SK-N-SH (cell line): ENCODE measurements at regions not wholly inside any gene's neighbourhood (a gene's known extent, or its start where the extent isn't known, plus 50 kb on each side); places are given as distances from the start of the nearest gene placed in this dataset.

Experiments used
- CTCF ChIA-PET: fragments of 300-600, 350-600 bp; formaldehyde crosslinking; extraction: SDS; loops from one replicate; lab custom pipeline; 2021; lab: Yijun Ruan, JAX
- POLR2A ChIA-PET: fragments of 350-600 bp; sonication (Branson Sonifier 250); formaldehyde crosslinking; extraction: SDS; loops from one replicate; lab custom pipeline; 2020; ENCODE audit warnings: antibody characterized with exemption, inconsistent platforms; lab: Yijun Ruan, JAX
- DNase-seq: peaks from one replicate; pipeline ENCODE4 v3.0.0; 2012
- H2AFZ ChIP-seq: fragments of 200-600 bp; sonication (generic); 2 replicates; pipeline ENCODE4 v1.8.1; 2016; ENCODE audit warnings: antibody characterized with exemption, mild to moderate bottlenecking, low read depth
- H3F3A ChIP-seq: fragments of 200-600 bp; sonication (generic); replicated peaks from 2 replicates; pipeline ENCODE3; 2016; ENCODE audit warnings: antibody characterized with exemption, mild to moderate bottlenecking; ENCODE audit not compliant: insufficient read depth
- H3K27ac ChIP-seq, 2 experiments: fragments of 200-500 bp in 1 of 2; fragments of 200-600 bp in 1 of 2; sonication (Bioruptor generic) in 1 of 2; sonication (generic), shearing (Covaris generic) in 1 of 2; 2 replicates each; pipeline versions ENCODE4 v1.5.1 to v1.6.1; 2014 to 2016; ENCODE audit warnings: low read depth in 2 of 2, inconsistent platforms in 1 of 2, low read length in 1 of 2, mild to moderate bottlenecking in 1 of 2, mixed read lengths in 1 of 2
- H3K27me3 ChIP-seq: fragments of 200-600 bp; sonication (generic), shearing (Covaris generic); 2 replicates; pipeline ENCODE4 v1.6.1; 2016; ENCODE audit warnings: mixed run types; ENCODE audit not compliant: insufficient read depth
- H3K36me3 ChIP-seq, 2 experiments: fragments of 200-500 bp in 1 of 2; fragments of 200-600 bp in 1 of 2; sonication (Bioruptor generic) in 1 of 2; sonication (generic) in 1 of 2; replicated peaks in 1 of 2; 2 replicates each; pipeline versions ENCODE3 to v1.5.1; 2014 to 2016; ENCODE audit warnings: low read length in 1 of 2, mild to moderate bottlenecking in 1 of 2; ENCODE audit not compliant: insufficient read depth in 2 of 2, control insufficient read depth in 1 of 2
- H3K4me1 ChIP-seq, 2 experiments: fragments of 200-500 bp in 1 of 2; fragments of 200-600 bp in 1 of 2; sonication (Bioruptor generic) in 1 of 2; sonication (generic), shearing (Covaris generic) in 1 of 2; 2 replicates each; pipeline versions ENCODE4 v1.5.1 to v1.6.1; 2014 to 2016; ENCODE audit warnings: low read depth in 1 of 2, low read length in 1 of 2, mixed run types in 1 of 2; ENCODE audit not compliant: insufficient read depth in 2 of 2, control insufficient read depth in 1 of 2
- H3K4me2 ChIP-seq: fragments of 200-600 bp; sonication (generic), shearing (Covaris generic); 2 replicates; pipeline ENCODE4 v1.6.1; 2017; ENCODE audit warnings: mixed run types
- H3K4me3 ChIP-seq, 2 experiments: fragments of 200-500 bp in 1 of 2; fragments of 200-600 bp in 1 of 2; sonication (Bioruptor generic) in 1 of 2; sonication (generic), shearing (Covaris generic) in 1 of 2; 2 replicates each; pipeline versions ENCODE4 v1.5.1 to v1.8.1; 2014 to 2016; ENCODE audit warnings: low read depth in 2 of 2, inconsistent platforms in 1 of 2, low read length in 1 of 2, mild to moderate bottlenecking in 1 of 2, mixed read lengths in 1 of 2, moderate library complexity in 1 of 2
- H3K79me2 ChIP-seq: fragments of 200-600 bp; sonication (generic); 2 replicates; pipeline ENCODE4 v1.8.1; 2017; ENCODE audit warnings: mild to moderate bottlenecking; ENCODE audit not compliant: insufficient read depth
- H3K9ac ChIP-seq: fragments of 200-600 bp; sonication (generic); 2 replicates; pipeline ENCODE4 v1.6.1; 2017; ENCODE audit warnings: mixed run types
- H3K9me2 ChIP-seq: fragments of 200-600 bp; sonication (generic); 2 replicates; pipeline ENCODE4 v1.6.1; 2017; ENCODE audit warnings: mixed run types
- H3K9me3 ChIP-seq: fragments of 200-600 bp; sonication (generic); 2 replicates; pipeline ENCODE4 v1.6.1; 2017; ENCODE audit warnings: mixed run types, mild to moderate bottlenecking, moderate library complexity
- H4K20me1 ChIP-seq: fragments of 200-600 bp; sonication (generic); 2 replicates; pipeline ENCODE4 v1.6.1; 2017; ENCODE audit warnings: mild to moderate bottlenecking, mixed run types; ENCODE audit not compliant: insufficient read depth
- CHD2 ChIP-seq: fragments of 150-350 bp; IDR thresholded peaks from 2 replicates; pipeline ENCODE4 v1.6.1; 2018; ENCODE audit warnings: low read length; ENCODE audit not compliant: partially characterized antibody
- CTCF ChIP-seq: fragments of 200-600 bp; sonication (generic); IDR thresholded peaks from 2 replicates; pipeline ENCODE4 v1.6.1; 2017; ENCODE audit warnings: antibody characterized with exemption, mild to moderate bottlenecking, moderate library complexity
- ELF1 ChIP-seq: IDR thresholded peaks from 2 replicates; pipeline ENCODE4 v1.4.0; 2012
- FOSL2 ChIP-seq: IDR thresholded peaks from 2 replicates; pipeline ENCODE4 v1.4.0; 2012; ENCODE audit warnings: low read depth, mild to moderate bottlenecking, moderate library complexity, borderline replicate concordance
- FOXJ3 ChIP-seq: sonication (generic); formaldehyde crosslinking; IDR thresholded peaks from 2 replicates; pipeline ENCODE4 v1.5.1; 2020; ENCODE audit warnings: mild to moderate bottlenecking, missing genetic modification reagents
- FOXM1 ChIP-seq: IDR thresholded peaks from 2 replicates; pipeline ENCODE4 v1.4.0; 2012; ENCODE audit warnings: low read depth, mild to moderate bottlenecking
- GABPA ChIP-seq: IDR thresholded peaks from 2 replicates; pipeline ENCODE4 v1.4.0; 2012; ENCODE audit warnings: low read depth, mild to moderate bottlenecking
- IRF3 ChIP-seq: fragments of 150-350 bp; IDR thresholded peaks from 2 replicates; pipeline ENCODE4 v1.6.1; 2016; ENCODE audit warnings: mild to moderate bottlenecking, low read depth, low read length
- NRF1 ChIP-seq: IDR thresholded peaks from 2 replicates; pipeline ENCODE4 v1.6.1; 2012; ENCODE audit warnings: low read depth, mild to moderate bottlenecking, low read length
- PBX3 ChIP-seq: IDR thresholded peaks from 2 replicates; pipeline ENCODE4; 2012
- POLR2AphosphoS5 ChIP-seq: IDR thresholded peaks from 2 replicates; pipeline ENCODE4 v1.6.1; 2012; ENCODE audit warnings: low read depth, low read length
- RAD21 ChIP-seq: IDR thresholded peaks from 2 replicates; pipeline ENCODE4 v1.6.1; 2012; ENCODE audit warnings: mild to moderate bottlenecking, low read length
- REST ChIP-seq: IDR thresholded peaks from 2 replicates; pipeline ENCODE4 v1.6.1; 2012; ENCODE audit warnings: mild to moderate bottlenecking, low read depth, low read length, moderate library complexity
- SMC3 ChIP-seq: IDR thresholded peaks from 2 replicates; pipeline ENCODE4 v1.6.1; 2012; ENCODE audit warnings: low read depth, low read length, improper control_type of control experiment
- ZBTB33 ChIP-seq: IDR thresholded peaks from 2 replicates; pipeline ENCODE4 v1.4.0; 2012; ENCODE audit warnings: low read depth, borderline replicate concordance
- WGBS: methylation state at CpG from one replicate; pipeline ENCODE4 v1.1.6; 2017; ENCODE audit warnings: low lambda C conversion rate; 5-methylcytosine and 5-hydroxymethylcytosine counted together

- TF ChIP-seq CTCF (no peak), GABPA (no peak), IRF3 (no peak), RAD21 (no peak), NRF1 (no peak), REST (no peak), POLR2AphosphoS5 (no peak)
- TF ChIP-seq, all 33 proteins: peak for 0
Observed at GRCh38 chr12:17169726-17170471, 563.9 kb upstream of the LMO3 start (continued).

GRCh38 chr12:17159506-17160300 is 553.7 kb upstream of the LMO3 start:
- Histone ChIP-seq H3K4me1 (no peaks in the 10 kb centered on the region), H2AFZ (no peak overlapping the region), H4K20me1 (no peaks in the 10 kb centered on the region), H3K79me2 (no peaks in the 10 kb centered on the region), H3K4me3 (no peak overlapping the region), H3K9ac (no peak overlapping the region), H3K9me3 (no peaks in the 10 kb centered on the region), H3K4me2 (no peak overlapping the region), H3F3A (no peaks in the 10 kb centered on the region), H3K9me2 (no peaks in the 10 kb centered on the region), H3K27me3 (no peaks in the 10 kb centered on the region), H3K36me3 (no peaks in the 10 kb centered on the region), H3K27ac (no peak overlapping the region)
- WGBS: 22% methylated on average over 11 of the region's 12 CpGs
- POLR2A ChIA-PET: no interaction called here
- no peak for DNase-seq
- CTCF ChIA-PET: no interaction called here
- TF ChIP-seq FOSL2: no peak
- no peak for TF ChIP-seq SMC3
- no peak for TF ChIP-seq GABPA
- TF ChIP-seq FOXM1: no peak
- TF ChIP-seq IRF3: no peak
- no peak for TF ChIP-seq ZBTB33
- TF ChIP-seq ELF1: no peak
- TF ChIP-seq POLR2AphosphoS5: no peak
- TF ChIP-seq FOXJ3 (CRISPR knock-in tag): no peak
- no peak for TF ChIP-seq CHD2
- TF ChIP-seq PBX3: no peak
